ENCODE measurements at regions not wholly inside any gene's neighbourhood (a gene's known extent, or its start where the extent isn't known, plus 50 kb on each side); places are given as distances from the start of the nearest gene placed in this dataset.

GRCh38 chr2:133666621-133667020 lies 98.4 kb upstream of the NCKAP5 start:
- DNase-seq (ENCODE audit: low read depth in 2 of 2), result peak; percentile 15 to 16

DNA sequence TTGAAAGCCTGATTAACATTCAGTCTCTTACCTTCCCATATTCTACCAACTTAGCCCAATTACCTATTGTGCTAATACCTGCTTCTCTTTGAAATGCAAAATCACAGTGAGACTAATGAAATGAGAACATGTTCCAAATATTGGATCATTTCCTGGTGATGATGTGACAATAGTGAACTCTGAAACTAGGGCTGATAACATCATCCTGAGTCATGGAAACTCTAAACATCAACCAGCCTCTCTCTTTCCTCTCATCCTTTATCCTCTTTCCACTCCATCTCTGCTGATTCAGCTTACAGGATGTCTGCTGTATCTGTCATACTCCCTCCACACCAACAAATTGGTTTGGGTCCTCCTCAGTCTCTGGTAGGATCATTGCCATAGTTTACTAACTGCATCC lies 98.8 kb upstream of the NCKAP5 start:
- DNase-seq (ENCODE audit: low read depth in 2 of 2), result peak; percentile 79 to 89

DNA sequence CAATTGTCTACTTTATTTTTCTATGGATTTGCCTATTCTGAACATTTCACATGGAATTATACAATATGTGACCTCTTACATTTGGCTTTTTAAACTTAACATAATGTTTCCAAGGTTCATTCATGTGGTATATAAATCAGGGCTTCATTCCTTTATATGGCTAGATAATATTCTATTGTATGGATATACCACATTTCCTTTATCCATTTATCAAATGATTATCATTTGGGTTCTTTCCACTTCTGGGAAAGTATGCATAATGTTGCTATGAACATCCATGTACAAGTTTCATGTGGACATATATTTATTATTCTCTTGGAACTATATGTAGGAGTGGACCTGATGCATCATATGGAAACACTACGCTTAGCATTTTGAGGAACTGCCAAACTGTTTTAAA lies 99.7 kb upstream of the NCKAP5 start:
- DNase-seq (ENCODE audit: low read depth in 2 of 2), result no peak

DNA sequence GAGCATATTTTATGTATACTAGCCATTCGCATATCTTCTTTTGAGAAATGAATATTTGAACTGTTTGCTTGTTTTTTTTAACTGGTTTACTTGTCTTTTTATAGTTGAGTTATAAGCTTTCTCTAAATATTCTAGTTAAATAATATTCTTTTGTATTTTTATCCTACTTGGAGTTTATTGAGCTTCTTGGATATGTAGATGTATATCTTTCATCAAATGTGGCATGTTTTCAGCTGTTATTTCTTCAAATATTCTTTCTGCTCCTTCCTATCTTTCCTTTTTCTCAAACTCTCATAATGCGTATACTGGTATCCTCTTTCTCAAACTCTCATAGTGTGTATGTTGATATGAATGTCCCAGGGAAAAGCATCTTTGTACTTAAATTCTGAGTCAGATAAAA lies 100.3 kb upstream of the NCKAP5 start:
- DNase-seq (ENCODE audit: low read depth in 2 of 2), result no peak

DNA sequence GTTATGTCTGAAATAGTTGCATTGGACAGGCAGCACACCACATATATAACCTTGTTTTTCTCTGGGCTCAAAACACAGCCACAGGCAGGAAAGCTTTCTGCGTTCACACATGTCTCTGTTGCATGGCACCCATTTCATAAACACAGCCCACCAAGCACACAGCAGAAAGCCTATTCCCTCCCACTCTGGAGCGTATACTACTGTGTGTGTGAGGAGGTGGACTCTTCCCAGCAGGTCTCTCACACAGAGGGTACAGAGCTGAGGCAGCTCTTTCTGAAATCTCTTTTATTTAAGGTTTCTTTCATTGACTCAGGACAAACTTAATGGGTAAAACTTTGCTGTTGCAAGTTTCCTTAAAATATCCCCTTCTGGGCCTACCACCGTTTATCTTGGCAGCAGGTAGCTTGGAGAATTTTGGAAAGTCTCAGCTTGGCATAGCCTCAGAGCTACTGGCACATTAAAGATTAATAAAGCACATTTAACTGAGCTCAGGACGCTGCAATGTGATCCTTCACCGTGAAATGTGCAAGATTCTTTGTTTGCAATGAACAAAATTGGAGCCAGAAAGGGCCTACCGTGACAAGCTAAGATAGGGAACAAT lies 105.1 kb upstream of the NCKAP5 start:
- DNase-seq (ENCODE audit: low read depth in 2 of 2), result no peak

DNA sequence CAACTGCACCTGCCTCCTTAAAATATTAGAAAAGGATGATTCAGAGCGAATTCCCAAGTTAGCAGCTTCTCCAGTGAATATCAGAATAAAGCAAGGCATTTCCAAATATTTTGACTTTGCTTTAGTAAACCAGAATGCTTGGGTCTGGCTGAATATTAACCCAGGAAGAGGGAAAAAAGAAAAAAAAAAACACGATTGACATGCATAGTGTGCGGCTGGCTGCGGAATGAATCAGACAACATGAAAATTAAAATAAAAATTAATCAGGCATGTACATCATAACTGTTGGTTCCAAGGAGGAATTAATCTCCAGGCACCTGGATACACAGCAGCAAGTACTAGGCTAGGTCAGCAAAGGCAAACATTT lies 105.8 kb upstream of the NCKAP5 start:
- DNase-seq (ENCODE audit: low read depth in 2 of 2), result no peak

- DNase-seq (ENCODE audit: low read depth in 2 of 2), result peak; percentile 50 to 54
These were observed 106.4 kb upstream of the NCKAP5 start for GRCh38 chr2:133674433-133675331.

DNA sequence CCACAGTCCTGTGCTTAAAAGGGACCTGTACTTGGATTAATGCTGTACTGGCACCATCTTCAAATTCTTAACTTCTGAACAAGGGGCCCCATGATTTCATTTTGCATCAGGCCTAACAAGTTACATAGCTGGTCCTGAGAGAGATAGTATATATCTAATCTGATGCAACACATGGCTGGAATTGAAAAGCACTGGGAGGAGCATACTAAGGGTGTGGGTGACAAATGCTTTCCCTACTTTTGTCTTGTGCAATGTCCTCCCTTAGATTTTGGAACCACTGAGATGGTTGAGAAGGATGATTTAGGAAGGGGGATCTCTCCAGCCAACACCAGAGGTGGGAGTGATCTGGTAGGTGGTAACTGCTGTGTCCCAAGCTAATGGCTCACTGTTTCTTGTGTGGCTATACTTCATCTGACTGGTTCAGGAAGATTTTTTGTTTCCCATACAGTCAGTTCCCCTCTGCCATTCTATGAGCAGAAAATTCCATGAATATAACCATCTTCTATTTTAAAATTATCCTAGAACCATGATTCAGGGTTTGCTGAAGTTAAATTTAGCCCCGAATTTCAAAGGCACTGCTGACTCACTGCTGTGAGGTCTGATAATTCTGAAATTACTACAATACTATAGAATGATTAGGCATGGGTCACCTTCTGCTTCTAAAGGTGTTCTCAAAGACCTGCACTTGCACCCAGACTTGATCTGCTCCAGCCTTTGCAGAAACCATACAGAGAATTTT lies 108.3 kb upstream of the NCKAP5 start:
- no peak for DNase-seq (ENCODE audit: low read depth in 2 of 2)

GRCh38 chr2:133680343-133681049 lies 112.2 kb upstream of the NCKAP5 start:
- no peak for DNase-seq (ENCODE audit: low read depth in 2 of 2)

- DNase-seq (ENCODE audit: low read depth in 2 of 2), result no peak
These were observed 114.1 kb upstream of the NCKAP5 start for GRCh38 chr2:133682347-133682746.

DNA sequence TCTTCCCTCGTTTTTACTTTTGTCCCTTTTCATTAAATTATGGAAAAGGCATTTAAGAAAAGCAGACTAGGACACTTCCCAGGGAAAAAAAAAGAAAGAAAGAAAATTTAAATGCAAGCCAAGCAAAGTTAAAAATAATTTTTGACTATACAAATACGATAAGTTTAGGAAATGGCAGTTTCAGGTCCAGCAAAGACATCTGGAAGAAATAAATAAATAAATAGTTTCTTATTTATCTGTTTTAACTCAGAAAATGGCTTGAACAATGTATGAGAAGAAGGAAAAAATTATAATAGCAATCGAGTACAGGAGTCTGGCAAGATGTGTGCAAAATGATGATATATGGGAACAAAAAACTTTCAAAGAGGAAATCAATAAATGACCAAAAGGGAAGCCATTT lies 114.6 kb upstream of the NCKAP5 start:
- no peak for DNase-seq (ENCODE audit: low read depth in 2 of 2)

DNA sequence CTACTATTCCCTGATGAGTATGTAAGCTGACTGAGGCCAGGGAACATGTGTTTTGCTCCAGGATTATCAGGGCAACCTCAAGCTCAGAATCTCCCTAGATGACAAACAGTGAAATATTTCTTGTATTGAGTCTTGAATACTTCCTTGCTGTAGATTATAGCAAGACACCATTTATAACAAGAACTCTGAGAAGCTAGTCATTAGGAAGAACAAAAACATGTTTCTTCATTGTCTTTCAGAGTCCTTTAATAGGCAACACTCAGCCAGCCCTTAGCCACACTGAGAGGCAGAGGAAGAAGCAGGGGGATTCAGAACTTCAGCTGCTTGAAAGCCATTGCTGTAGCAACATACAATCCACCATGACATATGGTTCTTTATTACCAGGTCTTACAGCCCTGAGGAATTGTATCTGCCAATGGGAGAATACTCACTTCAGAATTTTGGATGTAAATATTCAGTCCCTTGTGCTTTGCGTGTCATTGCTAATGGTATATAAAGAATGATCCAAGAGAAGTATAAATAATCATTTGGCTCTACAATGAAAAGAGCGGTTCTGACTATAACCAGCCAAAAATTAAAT lies 117.5 kb upstream of the NCKAP5 start:
- DNase-seq (ENCODE audit: low read depth in 2 of 2), result no peak

- DNase-seq (ENCODE audit: low read depth in 2 of 2), result no peak
These were observed 122.5 kb upstream of the NCKAP5 start for GRCh38 chr2:133690780-133691179.

GRCh38 chr2:133691336-133691735 lies 123.1 kb upstream of the NCKAP5 start:
- DNase-seq (ENCODE audit: low read depth in 2 of 2), result no peak

GRCh38 chr2:133705287-133705686 lies 137.0 kb upstream of the NCKAP5 start:
- no peak for DNase-seq (ENCODE audit: low read depth in 2 of 2)

DNA sequence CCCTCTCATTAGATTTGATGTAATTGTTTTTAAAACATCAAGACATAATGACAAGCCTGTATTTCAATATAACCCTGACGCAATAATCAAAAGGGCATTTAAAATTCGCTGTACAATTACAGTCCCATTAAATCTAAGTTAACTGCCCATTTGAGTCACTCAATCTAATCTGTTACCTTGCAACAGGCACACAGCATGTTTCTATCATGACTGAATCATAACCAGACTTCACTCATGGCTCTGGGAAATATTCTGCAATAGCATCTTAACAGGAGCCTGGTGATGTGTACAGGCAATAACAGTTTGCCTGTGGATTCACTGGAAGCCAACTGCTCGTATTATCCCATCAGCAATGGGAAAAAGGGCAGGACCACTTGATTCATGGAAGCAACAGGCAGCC lies 142.3 kb upstream of the NCKAP5 start:
- DNase-seq (ENCODE audit: low read depth in 2 of 2), result no peak

GRCh38 chr2:133711201-133711600 lies 142.9 kb upstream of the NCKAP5 start:
- peak in 1 of 2 donors; percentile 64 for DNase-seq (ENCODE audit: low read depth in 2 of 2)

DNA sequence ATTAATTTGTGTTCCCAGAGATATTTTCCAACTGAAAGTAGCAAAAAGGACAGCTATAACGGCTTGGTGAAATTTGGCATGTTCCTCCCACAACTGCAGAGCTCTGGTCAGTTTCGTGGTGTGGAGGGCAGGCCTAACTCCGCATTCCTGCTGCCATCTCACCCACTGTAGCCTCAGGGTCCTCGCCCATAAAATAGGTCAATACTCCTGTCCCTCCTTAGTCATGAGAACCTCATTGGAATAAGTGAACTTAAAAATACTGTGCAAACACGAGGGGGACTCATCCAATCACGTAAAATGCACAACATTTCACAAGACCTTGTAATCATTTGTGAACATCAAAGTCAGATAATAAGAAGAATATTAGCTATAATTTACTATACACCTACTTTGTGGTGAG lies 143.5 kb upstream of the NCKAP5 start:
- no peak for DNase-seq (ENCODE audit: low read depth in 2 of 2)

GRCh38 chr2:133712369-133712768 lies 144.1 kb upstream of the NCKAP5 start:
- no peak for DNase-seq (ENCODE audit: low read depth in 2 of 2)

GRCh38 chr2:133713049-133713580 lies 144.9 kb upstream of the NCKAP5 start:
- DNase-seq (ENCODE audit: low read depth in 2 of 2), result no peak

DNA sequence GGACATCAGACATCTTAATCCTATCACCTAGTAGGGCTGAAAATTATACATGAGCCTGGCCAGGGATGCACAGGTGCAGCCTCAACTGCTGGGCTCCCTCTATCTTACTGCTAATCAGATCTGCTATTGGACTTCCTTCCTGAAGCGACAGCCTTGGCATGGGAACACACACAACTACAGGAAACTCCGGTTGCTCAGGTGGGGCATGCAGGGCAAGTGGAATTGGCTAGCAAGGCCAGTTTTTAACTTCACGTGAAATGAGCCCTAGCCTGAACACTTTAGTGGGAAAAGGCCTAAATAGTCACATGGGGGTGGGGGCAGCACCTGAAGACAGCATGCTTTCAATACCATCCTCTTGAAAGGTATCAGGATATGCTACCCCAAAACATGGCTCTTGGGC lies 147.9 kb upstream of the NCKAP5 start:
- DNase-seq (ENCODE audit: low read depth in 2 of 2), result peak in 1 of 2 donors; percentile 9

All from lung microvascular endothelial cell (primary cell).